ENCODE measurements at regions not wholly inside any gene's neighbourhood (a gene's known extent, or its start where the extent isn't known, plus 50 kb on each side); places are given as distances from the start of the nearest gene placed in this dataset. TPM values are rescaled to one million over a fixed set of nuclear protein-coding genes. Genes with fewer than 3 reads are reported as not detected.

- no peak overlapping the region for H3K4me3 ChIP-seq
- H3K36me3 ChIP-seq: no peaks in the 10 kb centered on the region
- DNase-seq (ENCODE audit: low spot score): no peak
- Mint-ChIP-seq H3K27me3 (ENCODE audit: insufficient read depth, low read depth) (peaks cover 2% of the 10 kb centered on the region), H3K27ac (no peak overlapping the region), H3K36me3 (no peaks in the 10 kb centered on the region), H3K4me3 (no peak overlapping the region), H3K9me3 (peaks cover 3% of the 10 kb centered on the region), H3K4me1 (peaks cover 8% of the 10 kb centered on the region)
- no peak overlapping the region for H2AFZ ChIP-seq (replicated peaks)
- H3K27ac ChIP-seq: no peak overlapping the region
- peaks cover 6% of the 10 kb centered on the region for H3K4me1 ChIP-seq
- H3K9ac ChIP-seq: no peak overlapping the region
- no peaks in the 10 kb centered on the region for H4K20me1 ChIP-seq (ENCODE audit: low read depth)
- H3K79me2 ChIP-seq (ENCODE audit: low read depth): no peaks in the 10 kb centered on the region
- no peaks in the 10 kb centered on the region for H3K27me3 ChIP-seq
- no peaks in the 10 kb centered on the region for H3F3A ChIP-seq (ENCODE audit: low read depth)
- no peaks in the 10 kb centered on the region for H3K9me3 ChIP-seq (ENCODE audit: low read depth)
- TF ChIP-seq EZH2phosphoT487 (IDR thresholded peaks at IDR 0.05) (no peak), EZH2 (IDR thresholded peaks at IDR 0.05) (no peak)
- TF ChIP-seq, protein P1, sequence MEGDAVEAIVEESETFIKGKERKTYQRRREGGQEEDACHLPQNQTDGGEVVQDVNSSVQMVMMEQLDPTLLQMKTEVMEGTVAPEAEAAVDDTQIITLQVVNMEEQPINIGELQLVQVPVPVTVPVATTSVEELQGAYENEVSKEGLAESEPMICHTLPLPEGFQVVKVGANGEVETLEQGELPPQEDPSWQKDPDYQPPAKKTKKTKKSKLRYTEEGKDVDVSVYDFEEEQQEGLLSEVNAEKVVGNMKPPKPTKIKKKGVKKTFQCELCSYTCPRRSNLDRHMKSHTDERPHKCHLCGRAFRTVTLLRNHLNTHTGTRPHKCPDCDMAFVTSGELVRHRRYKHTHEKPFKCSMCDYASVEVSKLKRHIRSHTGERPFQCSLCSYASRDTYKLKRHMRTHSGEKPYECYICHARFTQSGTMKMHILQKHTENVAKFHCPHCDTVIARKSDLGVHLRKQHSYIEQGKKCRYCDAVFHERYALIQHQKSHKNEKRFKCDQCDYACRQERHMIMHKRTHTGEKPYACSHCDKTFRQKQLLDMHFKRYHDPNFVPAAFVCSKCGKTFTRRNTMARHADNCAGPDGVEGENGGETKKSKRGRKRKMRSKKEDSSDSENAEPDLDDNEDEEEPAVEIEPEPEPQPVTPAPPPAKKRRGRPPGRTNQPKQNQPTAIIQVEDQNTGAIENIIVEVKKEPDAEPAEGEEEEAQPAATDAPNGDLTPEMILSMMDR (IDR thresholded peaks at IDR 0.05): no peak
- H3K4me2 ChIP-seq: no peak overlapping the region
Measured at GRCh38 chr5:67246546-67247268, 50.1 kb upstream of the CD180 start.

Small RNA genes lying in the stretch of these regions (small RNA-seq; reads per million reads assigned to genes)
- gene AC024581.2 (not detected), gene RNU6-1232P (not detected)

Measured in neural progenitor cell (in vitro differentiated cells).